ENCODE measurements at regions not wholly inside any gene's neighbourhood (a gene's known extent, or its start where the extent isn't known, plus 50 kb on each side); places are given as distances from the start of the nearest gene placed in this dataset.

DNA sequence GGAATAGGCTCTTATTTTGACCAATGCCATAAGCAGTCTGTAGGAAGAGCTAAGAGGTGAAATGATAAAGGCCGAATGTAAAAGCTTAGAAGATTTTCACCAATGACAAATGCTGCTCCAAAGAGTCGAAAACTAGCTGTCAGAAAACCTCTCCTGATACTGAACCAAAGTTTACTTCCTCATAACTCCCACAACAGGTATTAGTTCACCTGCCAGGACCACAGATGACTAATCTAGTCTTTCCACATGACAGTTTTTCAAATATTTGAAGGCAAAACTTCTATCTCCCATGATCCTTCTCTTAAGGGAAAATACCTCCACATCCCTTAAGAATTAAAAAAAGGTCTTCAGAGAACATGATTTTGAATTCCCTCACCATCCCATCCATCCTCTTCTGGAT lies 473.2 kb upstream of the SPHKAP start:
- TF ChIP-seq, protein P1, sequence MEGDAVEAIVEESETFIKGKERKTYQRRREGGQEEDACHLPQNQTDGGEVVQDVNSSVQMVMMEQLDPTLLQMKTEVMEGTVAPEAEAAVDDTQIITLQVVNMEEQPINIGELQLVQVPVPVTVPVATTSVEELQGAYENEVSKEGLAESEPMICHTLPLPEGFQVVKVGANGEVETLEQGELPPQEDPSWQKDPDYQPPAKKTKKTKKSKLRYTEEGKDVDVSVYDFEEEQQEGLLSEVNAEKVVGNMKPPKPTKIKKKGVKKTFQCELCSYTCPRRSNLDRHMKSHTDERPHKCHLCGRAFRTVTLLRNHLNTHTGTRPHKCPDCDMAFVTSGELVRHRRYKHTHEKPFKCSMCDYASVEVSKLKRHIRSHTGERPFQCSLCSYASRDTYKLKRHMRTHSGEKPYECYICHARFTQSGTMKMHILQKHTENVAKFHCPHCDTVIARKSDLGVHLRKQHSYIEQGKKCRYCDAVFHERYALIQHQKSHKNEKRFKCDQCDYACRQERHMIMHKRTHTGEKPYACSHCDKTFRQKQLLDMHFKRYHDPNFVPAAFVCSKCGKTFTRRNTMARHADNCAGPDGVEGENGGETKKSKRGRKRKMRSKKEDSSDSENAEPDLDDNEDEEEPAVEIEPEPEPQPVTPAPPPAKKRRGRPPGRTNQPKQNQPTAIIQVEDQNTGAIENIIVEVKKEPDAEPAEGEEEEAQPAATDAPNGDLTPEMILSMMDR (IDR thresholded peaks at IDR 0.05; ENCODE audit: low read depth, low read length) = no peak

DNA sequence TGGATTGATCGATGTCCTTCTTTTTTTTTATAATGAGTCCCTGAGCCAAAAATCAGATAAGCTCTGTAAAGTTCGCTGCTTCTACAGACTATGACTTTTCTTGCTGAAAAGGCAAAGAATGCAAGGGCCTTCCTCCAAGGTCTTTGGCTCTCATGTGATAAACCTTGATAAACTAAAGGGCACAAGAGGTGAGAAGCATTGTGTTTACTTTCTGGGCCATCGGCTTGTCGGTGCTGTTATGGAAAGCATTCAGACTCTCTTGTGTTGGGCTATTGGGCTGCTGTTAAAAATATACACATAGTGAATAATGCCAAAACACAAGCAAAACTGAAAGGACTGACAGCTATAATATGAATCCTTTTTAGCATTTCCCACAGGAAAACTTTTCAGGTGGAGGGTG lies 472.4 kb upstream of the SPHKAP start:
- Histone ChIP-seq H3K27me3 (no peaks in the 10 kb centered on the region), H3K36me3 (no peaks in the 10 kb centered on the region), H3K4me1 (no peaks in the 10 kb centered on the region), H3K4me3 (ENCODE audit: low read depth, low read length) (no peak overlapping the region), H3K9me3 (no peaks in the 10 kb centered on the region)
- no peak for DNase-seq
- TF ChIP-seq, protein P1 (IDR thresholded peaks at IDR 0.05; ENCODE audit: low read depth, low read length) = no peak

More for the DNA sequence above, 473.2 kb upstream of the SPHKAP start:
- H3K9me3 ChIP-seq = no peaks in the 10 kb centered on the region
- H3K4me1 ChIP-seq = no peaks in the 10 kb centered on the region
- H3K4me3 ChIP-seq (ENCODE audit: low read depth, low read length) = no peak overlapping the region
- no peak for DNase-seq
- H3K27me3 ChIP-seq = no peaks in the 10 kb centered on the region
- H3K36me3 ChIP-seq = no peaks in the 10 kb centered on the region

DNA sequence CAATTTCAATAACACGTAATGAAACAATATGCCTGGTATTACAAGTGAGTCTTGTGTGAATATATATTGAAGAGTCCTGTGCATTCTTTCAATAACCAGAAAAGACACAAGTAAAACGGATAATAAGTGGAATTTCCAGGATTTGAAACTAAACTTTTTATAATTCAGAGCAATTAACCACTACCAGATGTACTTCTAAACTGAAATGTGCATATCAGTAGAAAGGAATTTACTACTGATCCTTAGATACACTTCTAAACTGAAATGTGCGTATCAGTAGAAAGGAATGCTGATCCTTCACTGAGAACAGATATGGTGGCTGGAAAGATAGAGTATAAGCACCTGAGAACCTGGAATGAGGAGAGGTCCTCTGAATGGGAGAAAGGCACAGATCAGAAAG lies 470.9 kb upstream of the SPHKAP start:
- no peaks in the 10 kb centered on the region for H3K27me3 ChIP-seq
- H3K4me1 ChIP-seq = no peaks in the 10 kb centered on the region
- no peak for DNase-seq
- H3K4me3 ChIP-seq (ENCODE audit: low read depth, low read length) = no peak overlapping the region
- peaks cover 3% of the 10 kb centered on the region for H3K9me3 ChIP-seq
- TF ChIP-seq, protein P1 (IDR thresholded peaks at IDR 0.05; ENCODE audit: low read depth, low read length) = no peak
- H3K36me3 ChIP-seq = no peaks in the 10 kb centered on the region

DNA sequence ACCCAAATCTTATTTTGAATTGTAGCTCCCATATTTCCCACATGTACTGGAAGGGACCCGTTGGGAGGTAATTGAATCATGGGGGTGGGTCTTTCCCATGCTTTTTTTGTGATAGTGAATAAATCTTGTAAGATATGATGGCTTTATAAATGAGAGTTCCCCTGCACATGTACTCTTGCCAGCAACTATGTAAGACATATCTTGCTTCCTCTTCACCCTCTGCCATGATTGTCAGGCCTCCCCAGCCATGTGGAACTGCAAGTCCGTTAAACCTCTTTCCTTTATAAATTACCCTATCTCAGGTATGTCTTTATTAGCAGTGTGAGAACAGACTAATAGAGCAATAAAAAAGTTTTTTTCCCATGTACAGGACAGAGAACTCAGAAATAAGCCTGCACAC lies 468.4 kb upstream of the SPHKAP start:
- no peaks in the 10 kb centered on the region for H3K36me3 ChIP-seq
- no peaks in the 10 kb centered on the region for H3K27me3 ChIP-seq
- no peak overlapping the region for H3K4me3 ChIP-seq (ENCODE audit: low read depth, low read length)
- no peaks in the 10 kb centered on the region for H3K4me1 ChIP-seq
- TF ChIP-seq, protein P1 (IDR thresholded peaks at IDR 0.05; ENCODE audit: low read depth, low read length) = no peak
- DNase-seq = no peak
- H3K9me3 ChIP-seq = peaks cover 3% of the 10 kb centered on the region

DNA sequence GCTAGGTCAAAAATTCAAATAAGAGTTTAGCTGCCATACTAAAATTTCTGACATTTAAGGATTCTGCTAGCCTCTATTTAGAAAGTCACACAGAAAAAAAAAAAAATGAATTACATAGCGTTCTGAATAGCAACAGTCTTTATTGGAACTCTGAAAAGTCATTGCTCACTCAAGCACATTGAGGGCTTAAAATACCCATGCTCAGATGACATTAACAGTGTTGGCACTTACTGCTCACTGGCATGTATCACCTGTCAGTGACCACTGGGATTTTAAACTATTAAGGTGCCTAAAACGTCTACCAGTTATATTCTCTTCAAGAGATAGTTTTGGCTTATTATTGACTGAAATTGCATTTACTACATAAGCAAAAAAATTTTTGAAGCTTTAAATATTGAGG lies 468.0 kb upstream of the SPHKAP start:
- H3K9me3 ChIP-seq = peaks cover 3% of the 10 kb centered on the region
- H3K4me1 ChIP-seq = no peaks in the 10 kb centered on the region
- H3K27me3 ChIP-seq = no peaks in the 10 kb centered on the region
- TF ChIP-seq, protein P1 (IDR thresholded peaks at IDR 0.05; ENCODE audit: low read depth, low read length) = no peak
- H3K4me3 ChIP-seq (ENCODE audit: low read depth, low read length) = no peak overlapping the region
- no peak for DNase-seq
- no peaks in the 10 kb centered on the region for H3K36me3 ChIP-seq

DNA sequence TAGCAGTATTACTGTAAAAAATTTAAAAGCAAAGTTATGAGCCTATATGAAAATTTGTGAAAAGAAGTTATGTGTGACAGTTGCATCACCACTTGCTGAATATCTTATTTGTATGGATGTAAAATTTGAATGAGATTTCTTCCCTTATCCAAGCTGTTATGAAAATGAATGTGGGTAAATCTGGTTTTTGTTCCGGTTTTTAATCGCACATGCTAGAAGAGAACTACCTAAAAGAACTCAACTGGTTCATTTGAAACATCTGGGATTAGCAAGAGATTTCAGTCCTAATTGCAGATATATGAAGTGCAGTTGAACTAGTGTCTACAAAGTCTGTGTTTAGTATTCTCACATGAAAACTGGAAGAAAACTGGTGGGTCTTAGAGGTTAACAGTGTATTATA lies 467.1 kb upstream of the SPHKAP start:
- no peaks in the 10 kb centered on the region for H3K36me3 ChIP-seq
- TF ChIP-seq, protein P1 (IDR thresholded peaks at IDR 0.05; ENCODE audit: low read depth, low read length) = no peak
- peaks cover 3% of the 10 kb centered on the region for H3K9me3 ChIP-seq
- no peaks in the 10 kb centered on the region for H3K27me3 ChIP-seq
- H3K4me1 ChIP-seq = no peaks in the 10 kb centered on the region
- DNase-seq = no peak
- no peak overlapping the region for H3K4me3 ChIP-seq (ENCODE audit: low read depth, low read length)
